Mesodermal cell (in vitro differentiated cells): ENCODE measurements at regions not wholly inside any gene's neighbourhood (a gene's known extent, or its start where the extent isn't known, plus 50 kb on each side); places are given as distances from the start of the nearest gene placed in this dataset.

ENCODE experiments used
- H3K27ac ChIP-seq: 2 replicates; pipeline ENCODE4 v1.7.0; 2013; ENCODE audit warnings: mild to moderate bottlenecking, low read depth, low read length, moderate library complexity; ENCODE audit not compliant: severe bottlenecking
- H3K36me3 ChIP-seq: 2 replicates; pipeline ENCODE4 v1.7.1; 2013; ENCODE audit warnings: mild to moderate bottlenecking, low read length, moderate library complexity; ENCODE audit not compliant: control insufficient read depth, insufficient read depth
- H3K4me1 ChIP-seq: one replicate; pipeline ENCODE4 v1.7.1; 2013; ENCODE audit warnings: mild to moderate bottlenecking, low read length; ENCODE audit not compliant: insufficient read depth, control insufficient read depth, poor library complexity, severe bottlenecking
- H3K4me3 ChIP-seq: 2 replicates; pipeline ENCODE4 v1.7.0; 2013; ENCODE audit warnings: low read length, control low read depth, mild to moderate bottlenecking; ENCODE audit not compliant: insufficient read depth, poor library complexity, severe bottlenecking; ENCODE audit errors: extremely low read depth
- H3K9me3 ChIP-seq: 2 replicates; pipeline ENCODE4 v1.7.1; 2013; ENCODE audit warnings: mild to moderate bottlenecking, low read length, moderate library complexity; ENCODE audit not compliant: control insufficient read depth
- WGBS, 2 experiments: methylation state at CpG; one replicate each; pipeline ENCODE4 v1.1.5; 2013; ENCODE audit warnings: missing lambda C conversion rate in 2 of 2; ENCODE audit not compliant: insufficient coverage in 2 of 2; 5-methylcytosine and 5-hydroxymethylcytosine counted together

DNA sequence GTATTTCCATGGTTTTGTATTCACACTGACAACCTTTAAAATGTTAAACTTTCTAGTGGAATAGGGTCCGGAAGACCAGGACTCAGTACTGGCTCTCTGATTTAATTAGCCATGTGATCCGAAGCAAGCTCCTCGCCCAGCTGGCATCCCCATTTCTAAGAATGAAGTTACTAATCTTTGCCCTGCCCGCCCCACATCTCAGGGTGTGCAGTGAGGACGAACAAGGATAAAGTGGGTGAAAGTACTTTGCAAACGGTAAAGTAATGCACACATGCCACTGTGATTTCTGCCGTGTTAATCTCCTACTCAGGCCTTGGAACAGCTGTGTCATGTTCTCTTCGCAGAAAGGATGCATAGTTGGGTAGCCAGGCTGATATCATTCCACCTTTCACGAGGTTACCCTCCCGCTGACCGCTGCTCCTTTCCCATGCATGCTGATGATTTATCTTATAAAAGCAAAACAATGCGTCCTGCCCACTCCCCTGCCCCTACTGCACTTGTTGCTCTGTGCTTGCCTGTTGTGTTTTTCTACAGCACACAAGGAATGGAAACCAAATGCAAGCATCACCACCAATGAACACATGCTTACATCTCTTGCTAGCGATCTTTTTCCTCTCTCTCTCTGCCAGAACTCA lies 539.0 kb downstream of the EFNB2 start:
- Histone ChIP-seq H3K4me1 (peaks cover 3% of the 10 kb centered on the region), H3K27ac (no peak overlapping the region), H3K4me3 (no peak overlapping the region), H3K9me3 (no peaks in the 10 kb centered on the region), H3K36me3 (no peaks in the 10 kb centered on the region)
- WGBS, 2 experiments = 90 to 93% methylated on average over 10 to 11 of the region's 13 CpGs

DNA sequence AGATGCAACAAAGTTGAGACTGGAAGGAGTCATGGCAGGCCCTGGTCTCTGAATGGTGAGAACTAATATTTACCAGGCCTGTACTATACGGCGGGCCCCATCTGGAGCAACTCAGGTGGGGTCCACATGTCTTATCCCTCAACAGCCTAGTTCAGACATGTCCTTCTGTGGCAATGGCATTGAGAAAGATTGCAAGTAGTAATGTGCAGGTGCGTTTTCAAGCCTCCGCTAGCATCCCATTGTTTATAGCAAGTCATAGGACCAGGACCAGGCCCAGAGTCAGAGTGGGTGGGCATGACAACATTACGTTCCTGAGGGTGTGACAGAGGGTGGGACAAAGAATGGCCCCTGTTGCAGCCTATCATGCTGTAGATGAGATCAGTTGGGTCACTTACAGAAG lies 541.1 kb downstream of the EFNB2 start:
- Histone ChIP-seq H3K27ac (no peak overlapping the region), H3K4me3 (no peak overlapping the region), H3K4me1 (peaks cover 17% of the 10 kb centered on the region), H3K36me3 (no peaks in the 10 kb centered on the region), H3K9me3 (no peaks in the 10 kb centered on the region)
- WGBS, 2 experiments = 87 to 93% methylated on average over 5 of the region's 5 CpGs

DNA sequence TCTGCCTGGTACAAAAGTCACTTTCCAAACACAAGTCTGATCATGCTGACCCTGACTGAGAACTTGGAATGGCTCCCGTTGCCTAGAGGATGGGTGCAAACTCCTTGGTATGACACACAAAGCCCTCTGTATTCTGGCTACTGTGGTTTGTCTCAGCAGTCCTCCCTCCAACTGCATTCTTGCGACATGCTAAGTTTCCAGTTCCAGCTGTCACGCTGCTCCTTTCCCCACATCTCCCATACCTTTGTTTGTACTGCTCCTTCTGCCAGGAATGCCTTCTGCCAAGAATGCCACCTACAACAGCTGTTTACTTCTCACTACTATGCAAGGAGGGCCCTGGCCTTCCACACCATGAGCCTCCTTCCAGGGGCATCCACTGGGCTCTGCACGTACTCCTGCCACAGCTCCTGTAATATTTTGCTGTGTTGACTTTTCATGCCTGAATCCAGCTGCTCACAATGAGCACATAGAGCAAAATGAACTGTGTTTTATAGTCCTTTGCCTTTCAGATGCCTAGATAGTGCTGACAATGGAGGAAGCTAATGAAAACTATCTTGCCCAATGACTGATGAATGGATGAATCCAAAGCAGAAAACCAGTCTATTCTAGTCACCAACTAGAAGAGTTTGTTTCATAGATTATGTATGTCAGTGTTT lies 543.7 kb downstream of the EFNB2 start:
- Histone ChIP-seq H3K4me1 (peaks cover 17% of the 10 kb centered on the region), H3K27ac (no peak overlapping the region), H3K9me3 (no peaks in the 10 kb centered on the region), H3K4me3 (no peak overlapping the region), H3K36me3 (no peaks in the 10 kb centered on the region)
- WGBS, 2 experiments = 88 to 94% methylated on average over 3 to 4 of the region's 4 CpGs

DNA sequence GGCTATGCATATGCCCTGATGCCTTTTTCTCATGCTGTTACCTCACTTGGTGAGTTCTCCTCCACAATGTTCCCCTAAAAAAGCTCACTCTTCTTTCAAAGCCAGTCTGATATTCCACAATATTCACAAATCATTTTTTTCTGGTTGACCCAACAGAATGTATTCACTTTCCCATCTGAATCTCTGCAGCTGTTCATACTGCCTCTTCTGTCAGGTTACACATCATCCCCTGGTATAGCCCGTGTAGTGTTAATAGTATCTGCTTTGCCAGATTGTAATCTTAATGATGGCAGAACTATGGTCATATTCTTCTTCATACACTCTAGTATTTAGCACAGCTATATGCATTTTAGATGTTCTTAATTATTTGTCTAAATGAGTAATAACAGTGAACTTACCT lies 544.3 kb downstream of the EFNB2 start:
- no peaks in the 10 kb centered on the region for H3K36me3 ChIP-seq
- H3K4me3 ChIP-seq = no peak overlapping the region
- no CpG with 5 or more reads among the region's 1 CpG for WGBS, 2 experiments
- no peak overlapping the region for H3K27ac ChIP-seq
- H3K4me1 ChIP-seq = peaks cover 17% of the 10 kb centered on the region
- H3K9me3 ChIP-seq = no peaks in the 10 kb centered on the region

GRCh38 chr13:105990256-105990958 lies 545.1 kb downstream of the EFNB2 start:
- no peak overlapping the region for H3K27ac ChIP-seq
- no peaks in the 10 kb centered on the region for H3K9me3 ChIP-seq
- H3K36me3 ChIP-seq = no peaks in the 10 kb centered on the region
- H3K4me1 ChIP-seq = peaks cover 17% of the 10 kb centered on the region
- no peak overlapping the region for H3K4me3 ChIP-seq
- 89 to 93% methylated on average over 1 of the region's 4 CpGs for WGBS, 2 experiments

- Histone ChIP-seq H3K9me3 (no peaks in the 10 kb centered on the region), H3K36me3 (no peaks in the 10 kb centered on the region)
- 90% methylated on average over 11 of the region's 11 CpGs for whole genome bisulfite sequencing, 2 experiments
These were observed 550.8 kb downstream of the EFNB2 start for GRCh38 chr13:105984646-105985045.

DNA sequence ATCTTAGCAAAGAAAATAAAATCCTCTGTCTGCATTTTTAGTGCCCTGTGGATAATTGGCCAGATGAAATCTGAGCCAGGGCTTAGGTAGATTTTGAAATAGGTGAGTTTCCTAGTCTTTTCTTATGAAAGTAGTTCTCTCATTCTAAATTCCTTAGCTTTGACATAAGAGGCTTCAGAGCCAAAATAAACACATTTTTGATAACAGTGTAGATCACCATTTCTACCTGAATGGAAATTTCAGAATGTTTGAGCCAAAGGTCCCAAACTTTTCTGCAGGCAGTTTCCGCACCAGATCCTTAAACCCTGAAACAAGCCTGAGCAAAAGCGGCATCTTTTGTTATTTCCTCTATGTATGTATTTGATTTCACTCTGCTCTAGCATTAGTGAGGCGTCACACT lies 551.2 kb downstream of the EFNB2 start:
- no peaks in the 10 kb centered on the region for H3K9me3 ChIP-seq
- peaks cover 17% of the 10 kb centered on the region for H3K4me1 ChIP-seq
- no peak overlapping the region for H3K4me3 ChIP-seq
- H3K27ac ChIP-seq = no peak overlapping the region
- H3K36me3 ChIP-seq = no peaks in the 10 kb centered on the region
- 90 to 100% methylated on average over 2 to 3 of the region's 3 CpGs for WGBS, 2 experiments

More at GRCh38 chr13:105984646-105985045, 550.8 kb downstream of the EFNB2 start:
- no peak overlapping the region for H3K27ac ChIP-seq
- peaks cover 14% of the 10 kb centered on the region for H3K4me1 ChIP-seq
- H3K4me3 ChIP-seq = no peak overlapping the region

GRCh38 chr13:105982219-105982930 lies 553.1 kb downstream of the EFNB2 start:
- H3K27ac ChIP-seq = no peak overlapping the region
- 81 to 89% methylated on average over 7 to 9 of the region's 11 CpGs for WGBS, 2 experiments
- peaks cover 20% of the 10 kb centered on the region for H3K4me1 ChIP-seq
- no peak overlapping the region for H3K4me3 ChIP-seq
- no peaks in the 10 kb centered on the region for H3K9me3 ChIP-seq
- H3K36me3 ChIP-seq = no peaks in the 10 kb centered on the region

- Histone ChIP-seq H3K36me3 (no peaks in the 10 kb centered on the region), H3K27ac (no peak overlapping the region), H3K9me3 (peaks cover 2% of the 10 kb centered on the region), H3K4me3 (no peak overlapping the region), H3K4me1 (peaks cover 20% of the 10 kb centered on the region)
- 80 to 84% methylated on average over 11 to 12 of the region's 12 CpGs for WGBS, 2 experiments
These were observed 556.1 kb downstream of the EFNB2 start for GRCh38 chr13:105979131-105980011.

DNA sequence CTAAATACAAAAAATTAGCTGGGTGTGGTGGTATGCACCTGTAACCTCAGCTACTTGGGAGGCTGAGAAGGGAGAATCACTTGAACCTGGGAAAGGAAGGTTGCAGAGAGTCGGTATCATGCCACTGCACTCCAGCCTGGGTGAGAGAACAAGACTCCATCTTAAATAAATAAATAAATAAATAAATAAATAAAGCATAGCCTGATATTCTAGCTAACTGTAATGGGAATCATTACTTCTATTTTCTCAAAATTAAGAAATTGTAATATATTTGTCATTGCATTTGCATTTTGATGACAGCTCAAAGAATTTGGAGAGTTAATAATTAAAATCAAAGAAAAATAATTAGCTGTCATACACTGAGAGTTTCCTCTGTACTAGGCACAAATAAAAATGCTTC lies 561.1 kb downstream of the EFNB2 start:
- H3K4me1 ChIP-seq = peaks cover 28% of the 10 kb centered on the region
- no CpG with 5 or more reads among the region's 1 CpG for WGBS, 2 experiments
- no peaks in the 10 kb centered on the region for H3K36me3 ChIP-seq
- H3K4me3 ChIP-seq = no peak overlapping the region
- no peak overlapping the region for H3K27ac ChIP-seq
- peaks cover 2% of the 10 kb centered on the region for H3K9me3 ChIP-seq
